OCI-LY7 (cell line): ENCODE measurements at regions not wholly inside any gene's neighbourhood (a gene's known extent, or its start where the extent isn't known, plus 50 kb on each side); places are given as distances from the start of the nearest gene placed in this dataset.

Experiments used
- EZH2phosphoT487 ChIP-seq: fragments of 200-600 bp; sonication (generic); IDR thresholded peaks from 2 replicates; pipeline ENCODE4 v1.6.1; 2018; ENCODE audit warnings: low read depth, borderline replicate concordance, mild to moderate bottlenecking, mixed run types, antibody characterized with exemption, low read length, moderate library complexity, mixed read lengths
- TF ChIP-seq, protein P1 (sequence below): fragments of 200-600 bp; sonication (generic); conservative IDR thresholded peaks from 2 replicates; pipeline ENCODE4 v1.5.1; 2014; ENCODE audit warnings: mild to moderate bottlenecking, antibody characterized with exemption, low read length, moderate library complexity, mixed read lengths

DNA sequence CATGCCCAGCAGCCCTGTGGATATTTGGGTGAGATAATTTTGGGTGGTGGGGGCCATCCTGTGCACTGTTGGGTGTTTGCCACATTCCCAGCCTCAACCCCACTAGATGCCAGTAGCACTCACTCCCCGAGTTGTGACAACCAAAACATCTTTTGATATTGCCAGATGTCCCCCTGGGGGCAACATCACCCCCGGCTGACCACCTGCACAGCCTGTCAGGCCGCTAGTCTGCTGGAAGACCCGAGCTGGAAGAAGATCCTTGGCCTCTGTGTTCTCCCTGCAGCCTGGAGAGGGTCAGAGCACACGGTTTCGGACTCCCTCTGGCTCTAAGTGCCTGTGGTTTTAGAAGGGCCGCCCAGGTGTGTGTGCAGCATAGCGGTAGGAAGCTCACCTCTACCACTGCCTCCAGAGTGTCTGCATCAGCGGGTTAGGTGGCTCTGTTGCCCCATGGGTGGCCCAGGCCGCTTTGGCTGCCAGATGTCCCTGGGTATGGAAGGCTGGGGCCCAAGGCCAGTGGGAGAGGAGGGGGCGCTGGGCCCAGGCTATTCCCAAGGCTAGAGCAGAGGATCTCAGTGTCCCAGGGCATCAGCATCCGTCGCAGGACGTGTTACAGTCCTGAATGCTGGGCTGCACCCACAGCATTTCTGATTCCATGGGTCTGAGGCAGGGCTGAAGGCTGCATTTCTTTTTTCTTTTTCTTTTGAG is 195.8 kb upstream of the GSE1 start:
- TF ChIP-seq, protein P1, sequence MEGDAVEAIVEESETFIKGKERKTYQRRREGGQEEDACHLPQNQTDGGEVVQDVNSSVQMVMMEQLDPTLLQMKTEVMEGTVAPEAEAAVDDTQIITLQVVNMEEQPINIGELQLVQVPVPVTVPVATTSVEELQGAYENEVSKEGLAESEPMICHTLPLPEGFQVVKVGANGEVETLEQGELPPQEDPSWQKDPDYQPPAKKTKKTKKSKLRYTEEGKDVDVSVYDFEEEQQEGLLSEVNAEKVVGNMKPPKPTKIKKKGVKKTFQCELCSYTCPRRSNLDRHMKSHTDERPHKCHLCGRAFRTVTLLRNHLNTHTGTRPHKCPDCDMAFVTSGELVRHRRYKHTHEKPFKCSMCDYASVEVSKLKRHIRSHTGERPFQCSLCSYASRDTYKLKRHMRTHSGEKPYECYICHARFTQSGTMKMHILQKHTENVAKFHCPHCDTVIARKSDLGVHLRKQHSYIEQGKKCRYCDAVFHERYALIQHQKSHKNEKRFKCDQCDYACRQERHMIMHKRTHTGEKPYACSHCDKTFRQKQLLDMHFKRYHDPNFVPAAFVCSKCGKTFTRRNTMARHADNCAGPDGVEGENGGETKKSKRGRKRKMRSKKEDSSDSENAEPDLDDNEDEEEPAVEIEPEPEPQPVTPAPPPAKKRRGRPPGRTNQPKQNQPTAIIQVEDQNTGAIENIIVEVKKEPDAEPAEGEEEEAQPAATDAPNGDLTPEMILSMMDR = no peak
- no peak for TF ChIP-seq EZH2phosphoT487
